GM23248 (cell line): ENCODE measurements at regions not wholly inside any gene's neighbourhood (a gene's known extent, or its start where the extent isn't known, plus 50 kb on each side); places are given as distances from the start of the nearest gene placed in this dataset.

Experiments used
- DNase-seq: peaks from one replicate; pipeline ENCODE4 v3.0.0-alpha.2; 2015
- H2AFZ ChIP-seq: fragments of 200-600 bp; sonication (generic); 2 replicates; pipeline ENCODE4 v1.6.1; 2016; ENCODE audit warnings: antibody characterized with exemption
- H3F3A ChIP-seq: fragments of 200-600 bp; sonication (generic); 2 replicates; pipeline ENCODE4 v1.6.1; 2016; ENCODE audit warnings: mild to moderate bottlenecking, antibody characterized with exemption, mixed run types; ENCODE audit not compliant: insufficient read depth
- H3K27ac ChIP-seq: fragments of 200-600 bp; sonication (generic); 2 replicates; pipeline ENCODE4 v1.5.1; 2016; ENCODE audit warnings: mild to moderate bottlenecking
- H3K27me3 ChIP-seq: fragments of 200-600 bp; sonication (generic); replicated peaks from 2 replicates; pipeline ENCODE4 v1.6.1; 2016; ENCODE audit warnings: mild to moderate bottlenecking; ENCODE audit not compliant: insufficient read depth
- H3K36me3 ChIP-seq: fragments of 200-600 bp; sonication (generic); 2 replicates; pipeline ENCODE4 v1.6.1; 2016; ENCODE audit warnings: low read depth, mild to moderate bottlenecking
- H3K4me1 ChIP-seq: fragments of 200-600 bp; sonication (generic); 2 replicates; pipeline ENCODE4 v1.6.1; 2016; ENCODE audit warnings: mild to moderate bottlenecking; ENCODE audit not compliant: insufficient read depth
- H3K4me2 ChIP-seq: fragments of 200-600 bp; sonication (generic); one replicate; pipeline ENCODE4 v1.6.1; 2016; ENCODE audit warnings: mild to moderate bottlenecking; ENCODE audit not compliant: unreplicated experiment
- H3K4me3 ChIP-seq: fragments of 200-600 bp; sonication (generic); 2 replicates; pipeline ENCODE4 v1.5.1; 2016; ENCODE audit warnings: mild to moderate bottlenecking
- H3K79me2 ChIP-seq: fragments of 200-600 bp; sonication (generic); 2 replicates; pipeline ENCODE4 v1.6.1; 2016; ENCODE audit warnings: mild to moderate bottlenecking; ENCODE audit not compliant: insufficient read depth
- H3K9ac ChIP-seq: fragments of 200-600 bp; sonication (generic); 2 replicates; pipeline ENCODE4 v1.6.1; 2016; ENCODE audit warnings: mild to moderate bottlenecking
- H3K9me2 ChIP-seq: fragments of 200-600 bp; sonication (generic); 2 replicates; pipeline ENCODE4 v1.6.1; 2016; ENCODE audit warnings: mixed run types, mild to moderate bottlenecking, moderate library complexity; ENCODE audit not compliant: insufficient read depth
- H3K9me3 ChIP-seq: fragments of 200-600 bp; sonication (generic); one replicate; pipeline ENCODE4 v1.6.1; 2017; ENCODE audit warnings: low read depth
- H4K20me1 ChIP-seq: fragments of 200-600 bp; sonication (generic); 2 replicates; pipeline ENCODE4 v1.6.0; 2016; ENCODE audit not compliant: insufficient read depth
- EZH2 ChIP-seq: fragments of 200-600 bp; sonication (generic); IDR thresholded peaks from 2 replicates; pipeline ENCODE4 v1.6.1; 2018; ENCODE audit warnings: antibody characterized with exemption, mild to moderate bottlenecking; ENCODE audit not compliant: insufficient read depth, poor library complexity, severe bottlenecking
- EZH2phosphoT487 ChIP-seq: fragments of 200-600 bp; sonication (generic); IDR thresholded peaks from 2 replicates; pipeline ENCODE4 v1.6.1; 2018; ENCODE audit warnings: antibody characterized with exemption, moderate library complexity, mild to moderate bottlenecking, low read depth; ENCODE audit not compliant: insufficient read depth
- WGBS, 2 experiments: methylation state at CpG; one replicate each; pipeline ENCODE4 v1.1.6; 2015 to 2017; ENCODE audit warnings: low lambda C conversion rate in 2 of 2, low coverage in 1 of 2; ENCODE audit errors: missing lambda C conversion rate in 2 of 2; 5-methylcytosine and 5-hydroxymethylcytosine counted together
- in situ Hi-C: fragments of 300-500 bp; cut with MboI; formaldehyde crosslinking; loops from 2 replicates; pipeline ENCODE4 v1.15.0; 2020

GRCh38 chr5:99088309-99088708, 159.5 kb upstream of the CHD1 start:
- H3K9me3 ChIP-seq = no peaks in the 10 kb centered on the region
- H3K4me2 ChIP-seq = no peak overlapping the region
- no peak overlapping the region for H3K9ac ChIP-seq
- TF ChIP-seq EZH2 = no peak
- TF ChIP-seq EZH2phosphoT487 = no peak
- H3K9me2 ChIP-seq = no peaks in the 10 kb centered on the region
- H3K4me3 ChIP-seq = no peak overlapping the region
- H3K27me3 ChIP-seq = no peaks in the 10 kb centered on the region
- in situ Hi-C loops = no loop called here
- H4K20me1 ChIP-seq = no peaks in the 10 kb centered on the region
- H3K27ac ChIP-seq = no peak overlapping the region
- no peaks in the 10 kb centered on the region for H3F3A ChIP-seq
- H3K4me1 ChIP-seq = no peaks in the 10 kb centered on the region
- WGBS, 2 experiments = 59 to 77% methylated on average over 3 of the region's 3 CpGs
- H2AFZ ChIP-seq = no peak overlapping the region
- peak; percentile 9 for DNase-seq
- H3K36me3 ChIP-seq = no peaks in the 10 kb centered on the region
- H3K79me2 ChIP-seq = no peaks in the 10 kb centered on the region

GRCh38 chr5:99083197-99083596, 154.4 kb upstream of the CHD1 start:
- in situ Hi-C loops = no loop called here
- H3F3A ChIP-seq = no peaks in the 10 kb centered on the region
- no peak overlapping the region for H2AFZ ChIP-seq
- H3K9me2 ChIP-seq = no peaks in the 10 kb centered on the region
- H3K36me3 ChIP-seq = no peaks in the 10 kb centered on the region
- no peaks in the 10 kb centered on the region for H3K79me2 ChIP-seq
- TF ChIP-seq EZH2 (no peak), EZH2phosphoT487 (no peak)
- H3K9me3 ChIP-seq = no peaks in the 10 kb centered on the region
- no peaks in the 10 kb centered on the region for H4K20me1 ChIP-seq
- no peak overlapping the region for H3K4me2 ChIP-seq
- H3K4me1 ChIP-seq = no peaks in the 10 kb centered on the region
- H3K27ac ChIP-seq = no peak overlapping the region
- WGBS, 2 experiments = 46 to 47% methylated on average over 3 of the region's 3 CpGs
- H3K9ac ChIP-seq = no peak overlapping the region
- H3K4me3 ChIP-seq = no peak overlapping the region
- DNase-seq = no peak
- no peaks in the 10 kb centered on the region for H3K27me3 ChIP-seq

DNA sequence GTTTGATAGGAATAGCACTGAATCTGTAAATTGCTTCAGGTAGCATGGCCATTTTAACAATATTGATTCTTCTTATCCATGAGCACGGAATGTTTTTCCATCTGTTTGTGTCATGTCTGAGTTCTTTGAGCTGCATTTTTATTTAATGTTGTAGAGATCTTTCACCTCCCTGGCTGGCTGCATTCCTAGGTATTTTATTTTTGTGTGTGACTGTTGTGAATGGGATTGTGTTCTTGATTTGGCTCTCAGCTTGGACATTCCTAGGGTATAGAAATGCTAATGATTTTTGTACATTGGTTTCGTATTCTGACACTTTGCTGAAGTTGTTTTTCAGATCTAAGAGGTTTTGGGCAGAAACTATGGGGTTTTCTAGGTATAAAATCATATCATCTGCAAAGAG, 152.9 kb upstream of the CHD1 start:
- in situ Hi-C loops = no loop called here
- Histone ChIP-seq H3K36me3 (no peaks in the 10 kb centered on the region), H3K4me2 (no peak overlapping the region), H3K9ac (no peak overlapping the region), H3K4me3 (no peak overlapping the region), H3K9me3 (no peaks in the 10 kb centered on the region), H2AFZ (no peak overlapping the region), H3K27me3 (no peaks in the 10 kb centered on the region), H3F3A (no peaks in the 10 kb centered on the region), H3K79me2 (no peaks in the 10 kb centered on the region), H3K27ac (no peak overlapping the region), H4K20me1 (no peaks in the 10 kb centered on the region), H3K4me1 (no peaks in the 10 kb centered on the region), H3K9me2 (no peaks in the 10 kb centered on the region)
- TF ChIP-seq EZH2phosphoT487 (no peak), EZH2 (no peak)
- 41% methylated on average over 2 of the region's 2 CpGs for WGBS, 2 experiments
- DNase-seq = no peak

DNA sequence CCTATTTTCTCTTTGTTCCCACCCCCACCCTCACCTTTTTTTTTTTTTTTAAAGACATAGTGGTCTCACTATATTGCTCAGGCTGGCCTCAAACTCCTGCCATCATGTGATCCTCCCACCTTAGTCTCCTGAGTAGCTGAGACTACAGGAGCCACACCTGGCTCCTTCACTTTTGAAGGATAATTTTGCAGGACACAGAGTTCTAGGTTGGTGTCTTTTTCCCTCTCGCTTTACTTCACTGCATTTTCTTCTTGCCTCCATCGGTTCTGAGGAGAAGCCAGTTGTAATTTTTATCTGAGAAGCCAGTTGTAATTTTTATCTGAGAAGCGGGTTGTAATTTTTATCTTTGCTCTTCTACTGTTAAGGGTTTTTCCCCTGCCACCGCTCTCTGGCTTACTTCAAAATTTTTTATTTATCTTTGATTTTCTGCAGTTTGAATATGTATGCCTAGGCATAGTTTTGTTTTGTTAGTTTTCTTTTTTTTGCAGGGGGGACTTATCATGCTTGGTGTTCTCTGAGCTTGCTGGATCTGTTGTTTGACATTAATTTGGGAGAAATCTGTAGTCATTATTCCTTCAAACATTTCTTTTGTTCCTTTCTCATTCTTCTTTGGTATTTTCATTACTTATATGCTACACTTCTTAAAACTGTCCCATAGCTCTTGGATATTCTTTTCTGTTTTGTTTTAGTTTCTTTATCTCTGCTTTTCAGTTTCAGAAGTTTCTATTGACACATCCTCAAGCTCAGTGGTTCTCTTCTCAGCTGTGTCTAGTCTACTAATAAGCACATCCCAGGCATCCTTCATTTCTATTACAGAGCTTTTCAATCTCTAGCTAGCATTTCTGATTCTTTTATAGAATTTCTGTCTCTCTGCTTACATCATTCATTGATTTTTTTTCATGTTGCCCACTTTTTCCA, 148.2 kb upstream of the CHD1 start:
- H3F3A ChIP-seq = no peaks in the 10 kb centered on the region

More for the DNA sequence above, 148.2 kb upstream of the CHD1 start:
- H3K27ac ChIP-seq = no peak overlapping the region
- H3K36me3 ChIP-seq = no peaks in the 10 kb centered on the region
- no peaks in the 10 kb centered on the region for H3K9me3 ChIP-seq
- H3K4me3 ChIP-seq = no peak overlapping the region
- WGBS, 2 experiments = 72 to 84% methylated on average over 4 of the region's 4 CpGs
- no peaks in the 10 kb centered on the region for H3K9me2 ChIP-seq
- TF ChIP-seq EZH2 = no peak
- no peak for TF ChIP-seq EZH2phosphoT487
- no peak overlapping the region for H3K9ac ChIP-seq
- DNase-seq = no peak
- no peak overlapping the region for H3K4me2 ChIP-seq
- no peaks in the 10 kb centered on the region for H3K79me2 ChIP-seq
- H3K4me1 ChIP-seq = no peaks in the 10 kb centered on the region
- no peaks in the 10 kb centered on the region for H4K20me1 ChIP-seq
- H2AFZ ChIP-seq = no peak overlapping the region
- in situ Hi-C loops = no loop called here
- no peaks in the 10 kb centered on the region for H3K27me3 ChIP-seq
